NB4 (cell line): ENCODE measurements at regions not wholly inside any gene's neighbourhood (a gene's known extent, or its start where the extent isn't known, plus 50 kb on each side); places are given as distances from the start of the nearest gene placed in this dataset.

Source experiments
- DNase-seq: peaks from one replicate; pipeline ENCODE4 v3.0.0; 2010; ENCODE audit warnings: low read depth
- H3K4me3 ChIP-seq: one replicate; pipeline ENCODE4 v1.5.1; 2011; ENCODE audit warnings: mild to moderate bottlenecking, low read depth, low read length, moderate library complexity
- MYC ChIP-seq: IDR thresholded peaks from 2 replicates; pipeline ENCODE4 v1.6.1; 2011; ENCODE audit warnings: low read depth, low read length
- POLR2A ChIP-seq: IDR thresholded peaks from 2 replicates; pipeline ENCODE4 v1.6.1; 2011; ENCODE audit warnings: mild to moderate bottlenecking; ENCODE audit not compliant: insufficient read length; ENCODE audit errors: extremely low read depth
- TF ChIP-seq, protein P1 (sequence below): IDR thresholded peaks from 2 replicates; pipeline ENCODE4 v1.6.1; 2011; ENCODE audit warnings: low read depth, low read length
- TF ChIP-seq, protein P2 (sequence below): IDR thresholded peaks from one replicate; pipeline ENCODE4 v1.5.1; 2012; ENCODE audit warnings: low read depth, low read length

DNA sequence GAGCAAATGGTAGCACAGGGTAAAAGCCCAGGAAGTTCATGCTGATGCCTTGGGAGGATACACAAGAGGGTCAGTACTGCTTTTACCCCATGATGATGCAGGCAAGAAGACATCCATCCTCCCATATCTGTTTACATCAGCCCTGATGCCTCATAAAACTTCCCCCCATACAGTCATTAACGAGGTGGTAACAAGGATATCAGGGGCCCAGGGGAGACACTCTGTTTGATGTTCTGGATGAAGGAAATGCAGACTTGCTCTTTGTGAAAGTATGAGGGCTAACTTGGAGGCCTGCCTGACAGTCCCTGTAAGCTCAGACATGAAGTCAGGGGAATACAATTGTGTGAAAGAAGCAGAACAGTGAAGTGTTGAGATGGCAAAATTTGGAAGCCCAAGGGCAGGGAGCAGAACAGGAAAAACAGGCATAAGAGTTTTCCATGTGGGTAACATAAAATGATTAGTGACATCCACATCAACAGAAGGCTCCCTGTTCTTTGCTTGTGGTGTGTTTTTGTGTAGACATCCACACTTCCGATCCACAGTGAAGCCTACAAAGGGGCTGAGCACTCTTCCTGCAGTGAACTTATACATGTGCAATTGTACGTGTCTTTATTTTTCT, 813.4 kb downstream of the MAFB start:
- DNase-seq: no peak
- TF ChIP-seq MYC (no peak), POLR2A (no peak)
- TF ChIP-seq, protein P1, sequence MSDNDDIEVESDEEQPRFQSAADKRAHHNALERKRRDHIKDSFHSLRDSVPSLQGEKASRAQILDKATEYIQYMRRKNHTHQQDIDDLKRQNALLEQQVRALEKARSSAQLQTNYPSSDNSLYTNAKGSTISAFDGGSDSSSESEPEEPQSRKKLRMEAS: no peak
- TF ChIP-seq, protein P2, sequence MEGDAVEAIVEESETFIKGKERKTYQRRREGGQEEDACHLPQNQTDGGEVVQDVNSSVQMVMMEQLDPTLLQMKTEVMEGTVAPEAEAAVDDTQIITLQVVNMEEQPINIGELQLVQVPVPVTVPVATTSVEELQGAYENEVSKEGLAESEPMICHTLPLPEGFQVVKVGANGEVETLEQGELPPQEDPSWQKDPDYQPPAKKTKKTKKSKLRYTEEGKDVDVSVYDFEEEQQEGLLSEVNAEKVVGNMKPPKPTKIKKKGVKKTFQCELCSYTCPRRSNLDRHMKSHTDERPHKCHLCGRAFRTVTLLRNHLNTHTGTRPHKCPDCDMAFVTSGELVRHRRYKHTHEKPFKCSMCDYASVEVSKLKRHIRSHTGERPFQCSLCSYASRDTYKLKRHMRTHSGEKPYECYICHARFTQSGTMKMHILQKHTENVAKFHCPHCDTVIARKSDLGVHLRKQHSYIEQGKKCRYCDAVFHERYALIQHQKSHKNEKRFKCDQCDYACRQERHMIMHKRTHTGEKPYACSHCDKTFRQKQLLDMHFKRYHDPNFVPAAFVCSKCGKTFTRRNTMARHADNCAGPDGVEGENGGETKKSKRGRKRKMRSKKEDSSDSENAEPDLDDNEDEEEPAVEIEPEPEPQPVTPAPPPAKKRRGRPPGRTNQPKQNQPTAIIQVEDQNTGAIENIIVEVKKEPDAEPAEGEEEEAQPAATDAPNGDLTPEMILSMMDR: no peak

DNA sequence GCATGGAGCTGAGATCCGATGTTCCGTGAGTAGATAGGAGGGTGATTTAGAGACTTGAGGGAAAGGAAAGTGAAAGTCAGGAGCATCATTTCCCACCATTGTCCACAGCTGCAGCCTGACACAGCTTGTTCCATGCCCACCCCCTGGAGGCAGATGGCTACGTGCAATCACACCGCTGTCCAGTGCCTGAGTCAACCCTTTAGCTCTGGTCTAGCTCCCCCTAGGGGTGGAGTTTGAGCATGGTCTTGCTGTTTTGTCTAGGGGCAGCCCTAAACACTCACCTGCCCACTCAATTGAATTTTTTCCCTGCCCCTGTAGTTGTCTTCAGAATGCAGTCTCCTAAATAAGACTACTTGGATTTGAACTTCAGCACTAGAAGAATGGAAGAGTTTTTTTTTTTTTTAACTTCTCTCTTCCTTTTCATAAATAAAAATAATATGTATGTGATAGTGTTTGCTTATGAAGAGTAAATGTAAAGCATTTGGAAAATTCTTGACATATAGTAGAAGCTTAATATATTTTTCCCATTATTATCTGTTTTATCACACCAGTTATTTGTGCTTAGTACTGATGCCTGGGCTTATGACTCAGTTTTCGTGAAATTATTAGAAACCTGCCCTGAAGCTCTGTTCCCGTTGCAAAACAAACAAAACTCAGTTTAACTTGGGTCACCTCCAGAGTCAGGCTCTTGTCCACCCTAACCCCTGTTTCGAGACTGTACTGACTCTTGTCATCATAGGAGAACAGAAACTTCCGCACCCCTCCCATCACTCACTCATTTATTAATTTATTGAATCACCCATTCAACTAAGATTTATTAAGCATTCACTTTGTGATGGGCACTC, 814.8 kb downstream of the MAFB start:
- 0 out of 2 replicates have a peak, but pooled peaks have one; percentile 52 for TF ChIP-seq MYC
- TF ChIP-seq, protein P2: peak; percentile 97
- TF ChIP-seq POLR2A: no peak
- TF ChIP-seq, protein P1: peak; percentile 70
- peak; percentile 82 for DNase-seq
- H3K4me3 ChIP-seq: no peak overlapping the region

More for the DNA sequence above, 813.4 kb downstream of the MAFB start:
- no peak overlapping the region for H3K4me3 ChIP-seq

DNA sequence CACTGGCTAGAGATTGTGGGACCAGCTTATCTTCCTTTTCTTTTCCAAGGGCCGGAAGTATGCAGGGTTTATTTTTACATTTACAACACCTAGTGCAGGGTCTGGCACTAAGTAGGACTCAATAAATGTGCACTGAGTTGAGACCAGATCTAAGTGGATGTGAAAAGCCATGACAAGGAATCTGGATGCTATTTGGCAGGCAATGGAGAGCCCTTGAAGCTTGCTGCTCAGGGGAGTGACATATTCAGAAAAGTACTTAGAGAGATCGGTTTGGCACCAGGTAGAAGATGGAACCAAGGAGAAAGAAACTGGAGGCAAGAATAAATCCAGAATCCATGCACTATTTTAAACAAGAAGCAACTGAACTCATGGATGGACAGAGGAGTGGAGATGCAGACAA, 815.8 kb downstream of the MAFB start:
- TF ChIP-seq POLR2A: no peak
- no peak for TF ChIP-seq MYC
- TF ChIP-seq, protein P2: no peak
- TF ChIP-seq, protein P1: no peak
- H3K4me3 ChIP-seq: no peak overlapping the region

DNA sequence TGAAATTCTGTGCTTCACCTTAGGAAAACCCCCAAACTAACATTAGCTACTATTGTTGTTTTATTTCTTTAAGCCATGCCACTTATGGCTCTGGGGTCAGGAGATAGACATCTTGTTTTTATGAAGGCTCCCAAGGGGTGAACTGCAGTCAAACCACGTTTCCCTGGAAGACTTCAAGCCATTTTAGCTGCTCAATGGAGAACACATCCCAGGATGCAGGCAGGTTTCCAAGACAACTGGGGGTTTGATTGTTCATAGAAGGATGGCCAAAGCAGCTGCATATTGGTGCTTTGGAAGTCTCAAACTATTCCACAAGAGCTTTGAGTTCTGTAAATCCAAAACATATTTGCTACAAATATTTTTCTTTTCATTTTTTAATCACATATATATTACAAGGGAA, 818.0 kb downstream of the MAFB start:
- H3K4me3 ChIP-seq: no peak overlapping the region
- DNase-seq: no peak
- TF ChIP-seq, protein P2: no peak
- TF ChIP-seq POLR2A (no peak), MYC (no peak)
- TF ChIP-seq, protein P1: no peak

More for the DNA sequence above, 815.8 kb downstream of the MAFB start:
- no peak for DNase-seq

DNA sequence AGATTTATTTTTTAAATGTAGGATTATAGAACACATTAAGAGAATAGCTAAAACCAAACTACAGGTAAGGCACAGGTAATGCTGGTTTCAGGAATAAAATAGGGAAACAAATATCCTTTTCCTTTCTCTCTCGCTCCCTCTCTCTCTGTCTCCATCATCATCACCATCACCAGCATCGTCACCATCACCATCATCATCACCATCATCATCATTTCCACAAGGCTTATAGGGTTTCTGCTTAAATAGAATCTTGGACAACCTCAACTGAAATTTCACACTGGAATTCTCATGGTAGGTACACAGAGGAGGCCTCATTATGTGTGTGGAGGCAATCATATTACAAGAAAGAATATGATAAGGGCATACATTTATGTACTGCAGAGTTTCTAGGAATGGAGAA, 823.6 kb downstream of the MAFB start:
- TF ChIP-seq, protein P1: no peak
- no peak for DNase-seq
- no peak overlapping the region for H3K4me3 ChIP-seq

DNA sequence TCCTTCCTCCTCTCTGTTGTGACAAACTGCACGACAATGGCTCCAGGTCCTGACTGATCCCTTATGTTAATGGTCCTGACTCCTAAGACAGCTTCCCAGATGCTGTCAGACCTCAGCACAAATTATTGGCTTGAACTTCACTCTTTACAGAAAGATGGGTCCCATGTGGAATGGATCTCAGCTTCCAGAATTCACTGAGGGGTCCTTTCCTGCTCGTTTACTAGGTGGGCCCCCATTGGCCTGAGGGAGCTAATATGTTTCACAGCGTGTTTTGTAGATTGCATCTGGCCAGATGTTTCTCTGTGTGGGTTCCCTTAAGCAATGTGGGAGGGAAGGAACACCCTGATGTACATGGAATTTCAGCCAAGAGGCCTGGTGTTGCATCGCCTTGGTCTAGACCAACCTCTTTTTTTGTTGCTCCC, 826.6 kb downstream of the MAFB start:
- no peak for DNase-seq
- TF ChIP-seq, protein P2: no peak
- TF ChIP-seq, protein P1: no peak
- TF ChIP-seq MYC: no peak
- TF ChIP-seq POLR2A: no peak
- H3K4me3 ChIP-seq: no peak overlapping the region
